ENCODE measurements at regions not wholly inside any gene's neighbourhood (a gene's known extent, or its start where the extent isn't known, plus 50 kb on each side); places are given as distances from the start of the nearest gene placed in this dataset.

GRCh38 chr2:239496700-239497099 lies 95.9 kb upstream of the HDAC4 start:
- H3K36me3 Mint-ChIP-seq (ENCODE audit: low read depth), result no peaks in the 10 kb centered on the region
- H3K4me3 Mint-ChIP-seq, result no peak overlapping the region
- peaks cover 34% of the 10 kb centered on the region for H3K27me3 Mint-ChIP-seq
- no peaks in the 10 kb centered on the region for H3K9me3 ChIP-seq (ENCODE audit: control insufficient read depth, low read length, poor library complexity, severe bottlenecking)
- no peak for DNase-seq
- H3K4me1 Mint-ChIP-seq, result peaks cover 8% of the 10 kb centered on the region
- ATAC-seq, result no peak
- no peak overlapping the region for H3K27ac Mint-ChIP-seq

- ATAC-seq, result no peak
- Mint-ChIP-seq H3K36me3 (ENCODE audit: low read depth) (no peaks in the 10 kb centered on the region), H3K4me1 (peaks cover 8% of the 10 kb centered on the region), H3K27me3 (peaks cover 43% of the 10 kb centered on the region), H3K4me3 (no peak overlapping the region), H3K27ac (no peak overlapping the region)
- no peaks in the 10 kb centered on the region for H3K9me3 ChIP-seq (ENCODE audit: control insufficient read depth, low read length, poor library complexity, severe bottlenecking)
- no peak for DNase-seq
These were observed 95.0 kb upstream of the HDAC4 start for GRCh38 chr2:239495791-239496233.

- H3K27me3 Mint-ChIP-seq, result peaks cover 49% of the 10 kb centered on the region
- H3K36me3 Mint-ChIP-seq (ENCODE audit: low read depth), result peaks cover 2% of the 10 kb centered on the region
- ATAC-seq, result no peak
- H3K4me1 Mint-ChIP-seq, result peaks cover 8% of the 10 kb centered on the region
- no peak overlapping the region for H3K4me3 Mint-ChIP-seq
- no peaks in the 10 kb centered on the region for H3K9me3 ChIP-seq (ENCODE audit: control insufficient read depth, low read length, poor library complexity, severe bottlenecking)
- no peak for DNase-seq
- H3K27ac Mint-ChIP-seq, result no peak overlapping the region
These were observed 94.4 kb upstream of the HDAC4 start for GRCh38 chr2:239495175-239495574.

GRCh38 chr2:239494578-239494977 lies 93.8 kb upstream of the HDAC4 start:
- Mint-ChIP-seq H3K36me3 (ENCODE audit: low read depth) (peaks cover 2% of the 10 kb centered on the region), H3K27me3 (peaks cover 55% of the 10 kb centered on the region), H3K4me3 (no peak overlapping the region), H3K27ac (no peak overlapping the region), H3K4me1 (peaks cover 8% of the 10 kb centered on the region)
- DNase-seq (no peak), ATAC-seq (no peak)
- H3K9me3 ChIP-seq (ENCODE audit: control insufficient read depth, low read length, poor library complexity, severe bottlenecking), result no peaks in the 10 kb centered on the region

GRCh38 chr2:239489481-239489880 lies 88.7 kb upstream of the HDAC4 start:
- Mint-ChIP-seq H3K36me3 (ENCODE audit: low read depth) (peaks cover 2% of the 10 kb centered on the region), H3K4me1 (peaks cover 2% of the 10 kb centered on the region), H3K27me3 (peaks cover 42% of the 10 kb centered on the region), H3K27ac (no peak overlapping the region), H3K4me3 (no peak overlapping the region)
- no peak for ATAC-seq
- no peak for DNase-seq
- H3K9me3 ChIP-seq (ENCODE audit: control insufficient read depth, low read length, poor library complexity, severe bottlenecking), result no peaks in the 10 kb centered on the region

- DNase-seq, result no peak
- Mint-ChIP-seq H3K27me3 (peaks cover 41% of the 10 kb centered on the region), H3K27ac (no peak overlapping the region)
These were observed 87.3 kb upstream of the HDAC4 start for GRCh38 chr2:239488125-239488524.

GRCh38 chr2:239487272-239487671 lies 86.5 kb upstream of the HDAC4 start:
- Mint-ChIP-seq H3K27me3 (peaks cover 43% of the 10 kb centered on the region), H3K4me3 (no peak overlapping the region), H3K36me3 (ENCODE audit: low read depth) (peaks cover 2% of the 10 kb centered on the region), H3K27ac (no peak overlapping the region), H3K4me1 (peaks cover 5% of the 10 kb centered on the region)
- DNase-seq, result no peak
- H3K9me3 ChIP-seq (ENCODE audit: control insufficient read depth, low read length, poor library complexity, severe bottlenecking), result no peaks in the 10 kb centered on the region
- no peak for ATAC-seq

More at GRCh38 chr2:239488125-239488524, 87.3 kb upstream of the HDAC4 start:
- Mint-ChIP-seq H3K36me3 (ENCODE audit: low read depth) (peaks cover 2% of the 10 kb centered on the region), H3K4me1 (peaks cover 2% of the 10 kb centered on the region), H3K4me3 (no peak overlapping the region)
- no peak for ATAC-seq
- H3K9me3 ChIP-seq (ENCODE audit: control insufficient read depth, low read length, poor library complexity, severe bottlenecking), result no peaks in the 10 kb centered on the region

- ATAC-seq (no peak), DNase-seq (no peak)
- Mint-ChIP-seq H3K4me3 (no peak overlapping the region), H3K4me1 (peaks cover 3% of the 10 kb centered on the region), H3K27me3 (peaks cover 40% of the 10 kb centered on the region), H3K36me3 (ENCODE audit: low read depth) (peaks cover 3% of the 10 kb centered on the region), H3K27ac (no peak overlapping the region)
- H3K9me3 ChIP-seq (ENCODE audit: control insufficient read depth, low read length, poor library complexity, severe bottlenecking), result no peaks in the 10 kb centered on the region
These were observed 84.8 kb upstream of the HDAC4 start for GRCh38 chr2:239485622-239486021.

GRCh38 chr2:239484571-239485355 lies 83.9 kb upstream of the HDAC4 start:
- DNase-seq (no peak), ATAC-seq (no peak)
- Mint-ChIP-seq H3K4me1 (peaks cover 3% of the 10 kb centered on the region), H3K36me3 (ENCODE audit: low read depth) (peaks cover 2% of the 10 kb centered on the region), H3K27me3 (peaks cover 32% of the 10 kb centered on the region), H3K27ac (no peak overlapping the region), H3K4me3 (no peak overlapping the region)
- H3K9me3 ChIP-seq (ENCODE audit: control insufficient read depth, low read length, poor library complexity, severe bottlenecking), result no peaks in the 10 kb centered on the region

- peaks cover 27% of the 10 kb centered on the region for H3K27me3 Mint-ChIP-seq
- H3K4me3 Mint-ChIP-seq, result no peak overlapping the region
- H3K9me3 ChIP-seq (ENCODE audit: control insufficient read depth, low read length, poor library complexity, severe bottlenecking), result no peaks in the 10 kb centered on the region
- DNase-seq (no peak), ATAC-seq (no peak)
- no peak overlapping the region for H3K27ac Mint-ChIP-seq
- peaks cover 2% of the 10 kb centered on the region for H3K36me3 Mint-ChIP-seq (ENCODE audit: low read depth)
- peaks cover 3% of the 10 kb centered on the region for H3K4me1 Mint-ChIP-seq
These were observed 82.2 kb upstream of the HDAC4 start for GRCh38 chr2:239482778-239483712.

GRCh38 chr2:239479471-239479870 lies 78.7 kb upstream of the HDAC4 start:
- no peak overlapping the region for H3K27ac Mint-ChIP-seq
- ATAC-seq, result no peak
- no peak for DNase-seq
- no peaks in the 10 kb centered on the region for H3K9me3 ChIP-seq (ENCODE audit: control insufficient read depth, low read length, poor library complexity, severe bottlenecking)
- H3K4me3 Mint-ChIP-seq, result no peak overlapping the region
- peaks cover 20% of the 10 kb centered on the region for H3K27me3 Mint-ChIP-seq
- H3K36me3 Mint-ChIP-seq (ENCODE audit: low read depth), result peaks cover 2% of the 10 kb centered on the region
- H3K4me1 Mint-ChIP-seq, result peaks cover 3% of the 10 kb centered on the region

GRCh38 chr2:239477591-239477990 lies 76.8 kb upstream of the HDAC4 start:
- no peak overlapping the region for H3K27ac Mint-ChIP-seq
- H3K9me3 ChIP-seq (ENCODE audit: control insufficient read depth, low read length, poor library complexity, severe bottlenecking), result no peaks in the 10 kb centered on the region
- peaks cover 4% of the 10 kb centered on the region for H3K36me3 Mint-ChIP-seq (ENCODE audit: low read depth)
- no peak overlapping the region for H3K4me3 Mint-ChIP-seq
- H3K27me3 Mint-ChIP-seq, result peaks cover 31% of the 10 kb centered on the region
- DNase-seq (no peak), ATAC-seq (no peak)
- peaks cover 7% of the 10 kb centered on the region for H3K4me1 Mint-ChIP-seq

- Mint-ChIP-seq H3K27ac (no peak overlapping the region), H3K27me3 (peaks cover 31% of the 10 kb centered on the region), H3K36me3 (ENCODE audit: low read depth) (peaks cover 5% of the 10 kb centered on the region), H3K4me1 (peaks cover 7% of the 10 kb centered on the region), H3K4me3 (no peak overlapping the region)
- DNase-seq (no peak), ATAC-seq (no peak)
- no peaks in the 10 kb centered on the region for H3K9me3 ChIP-seq (ENCODE audit: control insufficient read depth, low read length, poor library complexity, severe bottlenecking)
These were observed 76.2 kb upstream of the HDAC4 start for GRCh38 chr2:239476757-239477585.

All from T-helper 17 cell (primary cell).